ENCODE measurements at regions not wholly inside any gene's neighbourhood (a gene's known extent, or its start where the extent isn't known, plus 50 kb on each side); places are given as distances from the start of the nearest gene placed in this dataset.

GRCh38 chr2:220969348-220969747, 602.8 kb downstream of the EPHA4 start:
- ChIA-PET CTCF (interaction anchor here (0.7 kb wide), 1 partner anchor 9 kb away, joined by 3 read pairs; no protein-coding TSS in a partner anchor), POLR2A (no interaction called here)
- Mint-ChIP-seq H3K9me3 (ENCODE audit: unreplicated experiment) (no peaks in the 10 kb centered on the region), H3K36me3 (ENCODE audit: insufficient read depth, unreplicated experiment) (no peaks in the 10 kb centered on the region), H3K4me3 (ENCODE audit: unreplicated experiment) (no peak overlapping the region), H3K27ac (ENCODE audit: low read depth, unreplicated experiment) (no peak overlapping the region), H3K27me3 (ENCODE audit: insufficient read depth, unreplicated experiment) (no peaks in the 10 kb centered on the region), H3K4me1 (ENCODE audit: insufficient read depth, unreplicated experiment) (peaks cover 5% of the 10 kb centered on the region)
- intact Hi-C loops (cut with micrococcal nuclease): no loop called here
- DNase-seq (ENCODE audit: unreplicated experiment): no peak
- TF ChIP-seq CTCF (IDR thresholded peaks at IDR 0.05; ENCODE audit: unreplicated experiment): no peak
- no TSS peak for BruUV-seq (replicated peaks)

GRCh38 chr2:220980966-220981675, 591.0 kb downstream of the EPHA4 start:
- Mint-ChIP-seq H3K27ac (ENCODE audit: low read depth, unreplicated experiment) (no peak overlapping the region), H3K36me3 (ENCODE audit: insufficient read depth, unreplicated experiment) (no peaks in the 10 kb centered on the region), H3K4me3 (ENCODE audit: unreplicated experiment) (no peak overlapping the region), H3K4me1 (ENCODE audit: insufficient read depth, unreplicated experiment) (no peaks in the 10 kb centered on the region), H3K27me3 (ENCODE audit: insufficient read depth, unreplicated experiment) (no peaks in the 10 kb centered on the region), H3K9me3 (ENCODE audit: unreplicated experiment) (peaks cover 6% of the 10 kb centered on the region)
- no peak for DNase-seq (ENCODE audit: unreplicated experiment)
- intact Hi-C loops (cut with micrococcal nuclease): no loop called here
- CTCF ChIA-PET: no interaction called here
- POLR2A ChIA-PET: no interaction called here
- TF ChIP-seq CTCF (IDR thresholded peaks at IDR 0.05; ENCODE audit: unreplicated experiment): no peak
- BruUV-seq (replicated peaks): no TSS peak

GRCh38 chr2:220981926-220982325, 590.2 kb downstream of the EPHA4 start:
- Mint-ChIP-seq H3K27me3 (ENCODE audit: insufficient read depth, unreplicated experiment) (no peaks in the 10 kb centered on the region), H3K4me1 (ENCODE audit: insufficient read depth, unreplicated experiment) (no peaks in the 10 kb centered on the region), H3K4me3 (ENCODE audit: unreplicated experiment) (no peak overlapping the region), H3K9me3 (ENCODE audit: unreplicated experiment) (peaks cover 6% of the 10 kb centered on the region), H3K36me3 (ENCODE audit: insufficient read depth, unreplicated experiment) (no peaks in the 10 kb centered on the region), H3K27ac (ENCODE audit: low read depth, unreplicated experiment) (no peak overlapping the region)
- TF ChIP-seq CTCF (IDR thresholded peaks at IDR 0.05; ENCODE audit: unreplicated experiment): no peak
- BruUV-seq (replicated peaks): no TSS peak
- no peak for DNase-seq (ENCODE audit: unreplicated experiment)
- intact Hi-C loops (cut with micrococcal nuclease): no loop called here
- ChIA-PET POLR2A (no interaction called here), CTCF (no interaction called here)

GRCh38 chr2:220985561-220985960, 586.5 kb downstream of the EPHA4 start:
- H3K4me3 Mint-ChIP-seq (ENCODE audit: unreplicated experiment): no peak overlapping the region
- ChIA-PET POLR2A (no interaction called here), CTCF (no interaction called here)
- intact Hi-C loops (cut with micrococcal nuclease): no loop called here
- no peak overlapping the region for H3K27ac Mint-ChIP-seq (ENCODE audit: low read depth, unreplicated experiment)
- H3K9me3 Mint-ChIP-seq (ENCODE audit: unreplicated experiment): no peaks in the 10 kb centered on the region
- no peaks in the 10 kb centered on the region for H3K36me3 Mint-ChIP-seq (ENCODE audit: insufficient read depth, unreplicated experiment)
- no peaks in the 10 kb centered on the region for H3K27me3 Mint-ChIP-seq (ENCODE audit: insufficient read depth, unreplicated experiment)
- no peak for DNase-seq (ENCODE audit: unreplicated experiment)
- TF ChIP-seq CTCF (IDR thresholded peaks at IDR 0.05; ENCODE audit: unreplicated experiment): no peak
- no TSS peak for BruUV-seq (replicated peaks)
- H3K4me1 Mint-ChIP-seq (ENCODE audit: insufficient read depth, unreplicated experiment): no peaks in the 10 kb centered on the region
